ENCODE measurements at regions not wholly inside any gene's neighbourhood (a gene's known extent, or its start where the extent isn't known, plus 50 kb on each side); places are given as distances from the start of the nearest gene placed in this dataset.

DNA sequence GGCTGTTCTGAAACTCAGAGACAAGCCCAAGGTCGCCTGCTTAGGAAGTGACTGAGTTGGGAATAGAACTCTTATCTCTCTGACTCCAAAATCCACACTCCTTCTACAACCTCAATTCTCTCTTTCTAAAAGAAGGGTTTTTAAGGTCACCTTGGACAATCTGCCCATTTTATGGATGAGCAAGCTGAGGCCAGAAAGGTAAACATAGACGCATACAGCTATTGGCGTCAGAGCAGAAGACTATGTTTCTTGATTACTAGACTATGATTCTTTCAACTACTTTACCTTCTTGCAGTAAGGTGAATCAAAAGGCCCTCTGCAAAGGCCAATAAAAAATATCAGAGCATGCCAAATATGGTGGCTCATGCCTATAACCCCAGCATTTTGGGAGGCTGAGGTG is 276.6 kb downstream of the CLIC5 start:
- DNase-seq = no peak

DNA sequence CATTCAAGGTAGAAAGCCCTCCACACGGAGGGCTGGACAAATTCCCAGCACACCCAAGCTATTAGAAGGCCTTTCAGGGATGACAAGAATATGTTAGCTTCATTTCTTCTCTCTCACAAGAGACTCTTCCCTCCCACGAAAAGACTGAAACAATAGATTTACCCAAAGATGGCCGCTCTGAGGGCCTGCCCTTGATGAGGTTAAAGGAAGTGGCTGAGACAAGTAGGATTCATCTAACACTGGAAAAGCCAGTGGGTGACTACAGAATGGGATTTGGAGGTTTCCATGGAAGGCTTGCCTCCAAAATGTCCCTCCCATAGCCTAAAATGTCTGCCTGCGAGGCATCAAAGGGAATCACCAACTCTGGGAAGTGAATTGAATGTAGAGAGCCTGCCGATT is 277.6 kb downstream of the CLIC5 start:
- DNase-seq = no peak

DNA sequence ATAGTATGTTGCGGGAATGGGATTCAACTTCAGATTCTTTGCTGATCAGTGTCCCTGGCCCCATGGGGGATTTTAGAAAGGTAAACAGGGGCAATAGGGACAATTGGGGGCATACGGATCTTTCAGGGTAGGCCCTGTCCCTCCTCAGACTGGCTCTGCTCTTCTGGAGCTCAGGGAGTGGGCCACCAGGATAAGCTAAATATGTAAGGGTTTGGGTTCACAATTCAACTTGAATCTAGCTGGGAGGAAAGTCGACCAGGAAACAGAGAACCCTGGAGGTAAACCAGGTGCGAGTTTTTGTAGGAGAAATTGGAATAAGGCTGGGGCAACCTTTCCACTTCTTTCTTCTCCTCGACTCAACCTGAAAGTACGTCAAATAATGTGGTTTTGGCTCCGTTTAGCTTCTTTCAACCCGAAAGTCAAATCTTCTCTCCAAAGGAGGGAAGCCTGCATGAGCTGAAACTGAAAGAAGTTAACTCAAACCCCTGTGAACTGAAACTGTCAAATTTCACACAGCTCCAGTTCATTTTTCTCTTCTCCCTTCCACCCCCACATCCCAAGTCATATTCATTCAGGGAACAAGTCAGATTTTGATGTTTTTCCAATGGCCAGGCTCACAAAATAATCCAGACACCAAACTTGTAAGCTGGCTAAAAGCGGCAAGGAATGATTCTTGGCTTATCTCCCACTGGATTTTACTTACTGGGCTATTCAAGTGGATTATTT is 278.2 kb downstream of the CLIC5 start:
- no peak for DNase-seq

DNA sequence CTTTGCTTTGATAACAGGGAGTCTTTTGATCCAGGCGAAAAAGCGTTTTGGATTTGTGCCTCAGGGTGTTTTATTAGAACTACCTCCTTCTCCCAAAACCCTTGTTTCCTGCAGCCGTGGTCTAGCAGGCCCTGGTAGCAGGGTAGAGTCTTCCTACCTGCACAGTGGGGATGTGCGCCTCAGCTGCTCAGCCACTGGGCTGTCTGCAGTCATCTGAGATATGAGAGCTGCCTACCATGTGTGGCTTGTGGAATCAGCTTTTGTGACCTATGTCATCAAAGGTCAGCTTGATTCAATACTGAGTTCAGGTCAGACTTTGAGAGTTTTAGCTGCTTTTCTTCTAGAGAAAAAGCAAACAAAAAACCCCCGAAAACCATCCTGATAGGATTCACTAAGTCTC is 279.5 kb downstream of the CLIC5 start:
- no peak for DNase-seq

DNA sequence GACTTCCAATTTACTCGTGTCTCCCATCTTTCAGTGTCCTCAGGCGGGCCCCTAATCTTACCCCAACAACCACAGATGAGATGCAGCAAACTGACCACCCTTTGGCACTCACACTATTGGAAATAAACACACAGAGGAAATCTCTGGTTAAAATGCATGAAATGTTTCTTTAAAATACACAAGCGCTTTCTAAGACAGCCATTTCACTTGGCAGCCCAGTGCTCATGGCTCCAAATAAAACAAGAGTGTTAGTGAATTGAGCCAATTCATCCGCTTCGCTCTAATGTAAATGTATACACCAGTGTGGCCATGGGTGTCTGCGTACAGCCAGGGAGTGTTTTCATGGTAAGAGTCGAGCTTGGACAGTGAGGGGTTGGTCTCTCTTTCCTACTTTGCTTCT is 282.9 kb downstream of the CLIC5 start:
- DNase-seq = no peak

DNA sequence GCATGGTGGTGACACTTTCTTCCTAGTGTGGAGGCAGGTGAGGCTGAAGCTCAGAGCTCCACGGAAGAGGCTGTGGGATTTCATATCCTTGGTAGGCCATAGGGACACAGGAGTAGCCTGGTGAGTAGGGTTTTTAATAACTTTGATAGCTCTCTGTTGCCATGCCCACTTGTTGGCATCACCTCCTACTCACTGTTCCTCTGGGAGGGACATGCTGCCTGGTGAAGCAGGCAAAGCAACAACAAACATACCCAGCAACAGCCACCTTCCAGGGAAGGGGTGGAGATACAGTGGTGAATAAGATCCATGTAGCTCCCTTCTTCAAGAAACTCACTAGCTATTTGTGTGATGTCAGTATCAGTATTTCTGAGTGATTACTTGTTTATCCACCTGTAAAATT is 285.4 kb downstream of the CLIC5 start:
- no peak for DNase-seq

DNA sequence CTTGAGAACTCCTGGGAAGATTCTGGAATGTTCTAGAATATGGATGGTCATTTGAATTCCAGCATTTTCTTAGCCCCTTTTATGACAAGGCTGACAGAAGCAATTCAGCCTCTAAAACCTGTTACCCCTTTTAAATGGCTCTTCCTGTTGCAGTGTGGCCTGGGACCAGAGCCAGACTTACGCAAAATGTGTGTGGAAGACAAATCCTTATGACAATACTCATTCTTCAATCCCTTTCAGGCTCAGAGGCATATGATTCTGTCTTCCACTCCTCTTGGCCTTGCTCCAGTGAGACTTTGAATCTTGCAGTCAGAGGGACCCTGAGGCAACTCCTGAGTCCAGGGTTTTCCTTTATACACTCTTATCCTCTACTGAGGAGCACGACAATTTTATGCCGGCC is 287.0 kb downstream of the CLIC5 start:
- no peak for DNase-seq

DNA sequence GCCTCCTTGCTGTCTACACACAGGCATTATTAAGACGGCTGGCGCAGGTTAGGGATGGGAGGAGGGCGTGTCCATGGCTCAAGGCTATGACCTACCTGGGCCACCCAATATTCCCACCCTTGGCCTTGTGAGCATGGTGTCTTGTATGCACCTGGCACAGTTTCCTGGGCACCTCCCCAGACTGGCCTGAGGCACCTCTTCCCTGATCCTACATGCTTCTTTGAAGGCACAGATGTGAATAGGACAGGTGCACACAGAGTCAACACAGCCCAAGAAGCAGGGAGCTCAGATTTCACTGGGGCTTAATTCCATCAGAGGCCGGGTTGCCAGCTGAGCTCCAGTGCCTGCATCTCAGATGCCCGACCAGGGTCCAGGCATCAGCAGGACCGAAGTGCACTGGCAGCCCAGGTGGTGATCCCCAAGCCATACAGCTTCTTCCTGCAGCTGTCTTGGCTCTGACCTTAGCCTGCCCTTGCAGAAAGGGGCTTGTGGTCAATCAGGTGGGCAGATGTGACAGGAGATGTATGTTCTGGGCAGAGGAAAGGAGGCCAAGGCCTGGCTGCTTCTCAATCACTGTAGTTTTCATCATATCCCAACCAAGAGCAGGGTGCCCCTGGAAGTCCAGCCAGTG is 287.7 kb downstream of the CLIC5 start:
- no peak for DNase-seq

DNA sequence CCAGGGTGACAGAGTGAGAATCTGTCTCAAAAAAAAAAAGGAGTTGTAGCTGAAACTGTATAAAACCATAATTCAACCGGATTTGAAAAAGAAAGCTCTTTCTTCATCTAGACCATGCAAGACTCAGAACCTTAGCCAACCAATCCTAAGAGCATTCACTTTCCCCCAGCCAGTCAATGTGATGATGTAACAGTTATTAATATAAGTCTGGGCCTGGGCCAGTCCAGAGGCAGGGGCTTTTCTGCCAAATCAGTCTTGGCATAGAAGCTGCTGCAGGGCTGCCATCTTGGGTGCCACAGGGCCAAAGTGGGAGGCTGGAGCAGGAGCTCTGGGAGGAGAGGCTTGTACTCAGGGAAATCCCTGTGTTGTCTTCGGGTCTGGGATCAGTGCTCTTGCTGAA is 288.4 kb downstream of the CLIC5 start:
- DNase-seq = no peak

DNA sequence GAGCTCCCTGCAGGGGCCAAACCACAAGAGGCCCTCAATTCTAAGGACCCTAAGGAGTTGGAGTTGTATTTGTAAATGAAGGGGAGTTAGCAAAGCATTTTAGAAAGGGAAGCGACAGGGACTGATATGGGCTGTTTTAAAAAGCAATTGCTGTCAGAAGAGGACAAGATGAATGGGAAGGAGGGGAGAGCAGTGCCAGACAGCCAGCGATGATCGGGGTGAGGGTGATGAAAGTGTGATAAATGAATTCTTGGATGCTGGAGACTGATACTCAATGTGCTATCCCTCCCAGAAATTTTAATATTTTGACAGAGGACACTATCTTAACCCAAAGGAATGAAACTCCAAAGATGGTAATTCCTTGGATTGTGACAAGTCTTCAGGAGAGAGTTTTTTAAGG is 289.2 kb downstream of the CLIC5 start:
- DNase-seq = no peak

DNA sequence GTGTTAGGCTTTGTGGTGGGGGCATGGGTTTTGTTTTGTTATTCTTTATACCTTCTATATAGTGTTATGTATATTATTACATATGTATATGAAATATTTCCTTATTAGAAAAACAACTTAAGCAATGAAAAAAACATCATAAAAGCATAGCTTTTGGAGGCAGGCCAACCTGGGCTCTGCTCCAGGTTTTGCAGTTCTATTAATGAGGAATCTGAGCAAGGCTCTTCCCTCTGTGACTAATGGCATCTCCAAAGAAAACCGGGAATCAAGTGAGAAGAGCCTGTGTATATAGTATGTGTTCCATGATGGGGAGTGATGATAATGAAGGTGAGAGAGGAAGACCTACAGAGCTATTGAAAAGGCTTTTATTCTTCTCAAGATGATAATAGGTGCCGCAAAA is 291.1 kb downstream of the CLIC5 start:
- DNase-seq = no peak

DNA sequence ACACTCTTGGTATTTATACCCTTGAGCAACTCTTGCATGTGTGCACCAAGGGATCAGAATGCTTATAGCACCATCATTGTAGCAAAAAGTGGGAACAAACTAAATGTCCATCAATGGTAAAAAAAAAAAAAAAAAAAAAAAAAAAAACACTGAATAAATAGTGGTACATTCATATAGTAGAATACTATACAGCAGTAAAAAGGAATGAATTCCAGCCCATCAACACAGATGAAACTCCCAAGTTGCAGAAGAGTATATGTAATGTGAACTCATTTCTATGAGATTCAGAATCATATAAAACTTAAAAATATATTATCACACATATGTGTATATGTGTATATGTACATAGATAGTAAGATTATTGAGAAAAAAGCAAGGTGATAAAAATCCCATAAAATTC is 291.6 kb downstream of the CLIC5 start:
- no peak for DNase-seq

DNA sequence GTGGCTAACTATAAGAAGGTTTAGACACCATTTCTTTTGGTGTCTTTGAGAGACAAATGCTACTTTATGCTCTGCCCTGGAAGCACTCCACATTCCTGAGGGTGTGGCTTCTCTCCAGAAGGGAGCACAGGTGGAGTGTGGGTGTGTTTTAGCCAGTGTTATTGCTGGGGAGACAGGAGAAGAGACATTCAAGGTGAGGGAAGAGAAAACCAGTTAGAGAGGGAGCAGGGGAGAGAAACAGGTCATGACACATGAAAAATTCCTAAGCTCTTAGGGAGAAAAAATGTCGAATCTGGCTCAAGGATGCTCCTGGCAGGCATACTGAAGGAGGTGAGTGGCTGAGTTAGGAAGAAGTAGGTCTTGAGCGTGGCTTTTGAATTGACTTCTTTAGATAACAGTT is 292.8 kb downstream of the CLIC5 start:
- DNase-seq = no peak

DNA sequence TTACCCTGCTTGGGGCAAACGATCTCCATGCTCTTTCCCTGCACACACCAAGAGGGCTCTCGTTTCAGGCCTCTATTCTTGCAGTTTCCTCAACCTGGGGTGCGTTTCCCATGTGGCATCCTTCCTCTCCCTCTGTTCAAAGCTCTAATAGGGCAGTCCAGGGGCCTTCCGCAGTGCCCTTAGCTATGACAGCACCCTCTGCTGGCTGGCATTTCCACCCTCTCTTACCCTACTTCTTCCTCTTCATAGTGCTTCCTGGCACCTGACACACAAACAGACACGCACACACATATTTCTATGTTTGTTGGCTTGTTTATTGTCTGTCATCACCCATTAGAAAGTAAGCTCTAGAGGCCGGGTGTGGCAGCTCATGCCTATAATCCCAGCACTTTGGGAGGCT is 294.0 kb downstream of the CLIC5 start:
- no peak for DNase-seq

DNA sequence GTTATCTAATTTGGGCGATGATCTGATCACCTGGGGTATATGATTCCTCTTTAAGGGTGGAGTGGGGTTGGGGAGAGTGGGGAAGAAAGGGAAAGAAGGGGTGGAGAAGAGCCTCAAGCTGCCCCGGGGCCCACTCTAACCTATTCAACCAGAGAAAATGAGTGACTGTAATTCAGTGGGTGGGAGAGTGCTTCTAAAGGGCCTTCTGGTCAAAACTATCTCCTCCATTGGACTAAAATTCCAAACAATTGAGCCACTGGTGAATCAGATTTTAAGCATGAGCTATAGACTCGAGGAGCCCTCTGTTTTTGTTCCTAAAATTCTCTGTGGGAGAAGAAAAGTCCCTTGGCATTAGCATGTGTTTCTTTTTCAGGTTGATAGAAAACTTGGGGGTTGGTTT is 296.8 kb downstream of the CLIC5 start:
- no peak for DNase-seq

DNA sequence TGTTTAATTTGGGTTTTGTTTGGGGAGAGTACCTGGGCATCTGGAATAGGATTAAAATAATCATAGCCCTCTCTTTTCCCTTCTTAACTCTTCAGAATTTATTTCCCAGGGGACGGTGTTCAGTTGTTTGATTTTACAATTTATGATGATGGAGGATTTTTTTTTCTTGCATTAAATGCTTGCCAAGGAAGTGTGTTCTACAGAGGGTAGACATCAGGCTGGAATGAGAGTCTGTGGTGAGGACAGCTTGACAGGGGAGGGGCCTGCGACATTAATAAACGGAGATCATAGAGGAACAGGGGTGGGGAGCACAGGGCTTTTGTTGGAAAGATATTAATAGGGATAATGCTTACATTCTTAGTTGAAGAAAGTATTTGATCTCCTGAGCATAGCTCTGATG is 297.5 kb downstream of the CLIC5 start:
- DNase-seq = no peak

DNA sequence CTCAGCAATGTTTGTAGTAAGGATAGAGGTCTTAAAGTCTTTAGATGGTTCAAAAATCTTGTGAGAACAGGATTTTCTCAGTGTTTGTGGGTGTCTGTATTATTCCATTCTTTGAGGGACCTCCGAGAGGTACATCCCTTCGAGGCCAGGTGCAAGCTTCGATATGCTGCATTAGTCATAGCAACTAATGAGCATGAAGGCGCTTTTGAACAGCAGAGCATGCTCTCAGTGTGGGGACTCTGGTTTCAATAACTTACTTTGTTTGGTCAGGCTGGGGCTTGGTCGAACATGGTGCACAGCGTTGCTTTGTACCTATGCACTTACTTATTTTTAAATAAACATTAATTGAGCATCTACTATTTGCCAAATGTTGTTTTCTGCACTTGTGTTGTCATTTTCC is 297.9 kb downstream of the CLIC5 start:
- no peak for DNase-seq

DNA sequence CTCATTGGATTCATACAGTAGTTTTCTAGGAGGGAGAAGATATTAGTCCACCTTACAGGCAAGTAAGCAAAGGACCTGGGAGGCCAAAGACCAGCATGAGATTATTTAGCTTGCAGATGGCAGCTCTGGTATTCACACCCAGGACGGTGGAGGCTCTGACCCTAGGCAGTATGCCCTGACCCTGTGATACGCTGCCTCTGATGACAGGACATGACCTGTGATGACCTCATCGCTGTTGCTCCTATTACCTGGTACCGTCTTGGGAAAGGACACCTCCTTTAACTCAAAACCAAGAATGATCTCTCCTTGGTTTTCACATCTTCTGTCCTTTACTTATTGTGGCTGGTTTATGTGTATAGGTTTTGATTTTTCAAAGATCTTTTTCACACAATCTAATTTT is 298.6 kb downstream of the CLIC5 start:
- DNase-seq = no peak

DNA sequence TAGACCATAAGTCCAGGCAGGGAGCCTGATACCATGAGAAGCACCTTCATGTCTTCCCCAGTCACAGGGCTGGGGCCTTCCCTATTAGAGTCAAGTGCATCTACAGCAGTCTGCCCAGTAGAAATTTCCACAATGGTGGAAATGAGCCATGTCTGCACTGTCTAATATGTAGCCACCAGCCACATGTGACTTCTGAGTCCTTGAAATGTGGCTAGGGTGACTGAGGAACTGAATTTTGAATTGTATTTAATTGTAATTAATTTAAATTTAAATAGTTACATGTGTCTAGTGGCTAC is 300.2 kb downstream of the CLIC5 start:
- DNase-seq = no peak

DNA sequence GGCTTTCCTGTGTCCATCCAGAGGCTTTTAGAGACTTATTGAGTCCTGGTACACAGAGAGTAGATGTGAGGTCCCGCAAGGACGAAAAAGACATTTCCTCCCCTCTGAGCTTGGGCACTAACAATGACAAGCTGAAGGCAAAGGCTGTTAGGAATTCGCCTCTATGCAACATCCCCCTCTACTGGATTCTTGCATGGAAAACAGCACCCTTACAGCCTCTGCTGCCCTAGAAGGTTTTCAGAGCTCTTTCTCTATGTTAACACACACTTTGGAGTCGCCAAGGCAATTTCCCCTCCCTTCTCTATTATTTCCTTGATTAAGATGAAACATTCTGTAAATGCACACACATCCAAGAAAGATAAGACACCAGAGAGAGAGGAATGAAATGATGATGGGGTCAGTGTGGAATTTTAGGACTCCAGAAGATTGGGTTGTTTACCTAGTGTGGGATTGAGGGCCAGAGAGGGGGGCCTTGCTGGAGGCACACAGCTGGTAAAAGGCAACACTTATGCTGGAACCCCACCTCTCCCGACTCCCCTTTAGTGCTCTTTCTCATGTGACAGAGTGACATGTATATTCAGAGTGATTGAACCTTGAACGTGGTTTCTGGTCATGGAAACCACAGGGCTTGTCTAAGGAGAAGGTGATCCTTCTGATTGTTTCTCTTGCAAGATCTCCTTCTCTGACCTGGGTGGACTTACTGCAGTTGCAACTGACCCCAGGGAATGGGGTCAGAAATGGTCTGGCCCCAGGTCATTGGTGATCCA is 300.7 kb downstream of the CLIC5 start:
- peak; percentile 6 for DNase-seq

DNA sequence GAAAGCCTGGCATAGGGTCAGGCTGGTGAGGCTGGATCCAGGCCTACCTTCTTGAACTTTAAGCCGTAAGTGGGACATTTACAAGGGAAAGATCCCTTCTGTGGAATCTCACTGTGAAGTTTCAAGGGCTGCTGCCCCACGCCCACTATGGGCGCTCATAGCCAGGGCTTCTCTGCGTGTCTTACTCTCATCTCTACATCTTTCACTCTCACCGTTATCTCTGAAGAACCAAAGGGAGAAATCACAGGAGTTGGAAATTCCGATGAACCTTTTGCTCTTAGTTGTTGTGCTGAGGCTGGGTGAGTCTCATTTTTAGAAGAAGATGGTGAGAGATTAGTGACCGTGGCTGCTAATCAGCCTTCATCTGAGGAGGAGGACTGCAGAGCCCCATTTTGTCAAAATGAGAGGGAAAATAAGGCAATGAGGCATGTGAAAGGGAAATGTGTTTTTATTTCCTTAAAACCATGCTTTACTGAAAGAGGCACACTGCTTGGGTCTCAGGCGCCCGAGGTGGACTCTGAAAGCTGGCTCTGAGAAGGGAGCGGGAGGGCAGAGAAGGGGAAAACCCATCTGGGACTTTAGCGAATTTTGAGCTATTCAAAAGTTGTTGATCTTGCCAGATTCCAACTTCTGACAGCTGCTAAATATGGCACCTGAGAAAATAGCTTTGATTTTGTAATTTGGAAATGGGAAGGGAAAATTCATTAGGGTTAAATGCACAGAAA is 301.5 kb downstream of the CLIC5 start:
- DNase-seq = no peak
